ENCODE measurements at regions not wholly inside any gene's neighbourhood (a gene's known extent, or its start where the extent isn't known, plus 50 kb on each side); places are given as distances from the start of the nearest gene placed in this dataset.

DNA sequence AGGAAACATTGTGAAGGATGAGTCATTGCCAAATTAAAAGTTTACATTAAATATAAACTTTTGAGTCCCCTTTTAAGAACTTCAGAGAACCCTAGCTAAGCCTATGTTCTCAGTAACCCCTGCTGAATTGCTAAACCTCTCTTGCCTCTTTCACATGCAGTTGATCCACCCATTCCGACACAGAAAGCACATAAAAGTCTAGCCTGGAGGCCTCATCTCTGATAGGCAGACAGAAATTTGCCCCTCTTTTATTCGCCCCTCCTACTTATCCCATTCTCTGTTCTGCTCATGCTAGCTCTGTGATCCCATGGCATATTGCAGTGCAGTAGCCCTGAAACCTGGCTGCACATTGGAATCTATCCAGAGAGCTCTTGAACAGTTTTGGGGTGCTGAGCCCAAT, 58.2 kb upstream of the PDE3B start:
- TF ChIP-seq, protein P1, sequence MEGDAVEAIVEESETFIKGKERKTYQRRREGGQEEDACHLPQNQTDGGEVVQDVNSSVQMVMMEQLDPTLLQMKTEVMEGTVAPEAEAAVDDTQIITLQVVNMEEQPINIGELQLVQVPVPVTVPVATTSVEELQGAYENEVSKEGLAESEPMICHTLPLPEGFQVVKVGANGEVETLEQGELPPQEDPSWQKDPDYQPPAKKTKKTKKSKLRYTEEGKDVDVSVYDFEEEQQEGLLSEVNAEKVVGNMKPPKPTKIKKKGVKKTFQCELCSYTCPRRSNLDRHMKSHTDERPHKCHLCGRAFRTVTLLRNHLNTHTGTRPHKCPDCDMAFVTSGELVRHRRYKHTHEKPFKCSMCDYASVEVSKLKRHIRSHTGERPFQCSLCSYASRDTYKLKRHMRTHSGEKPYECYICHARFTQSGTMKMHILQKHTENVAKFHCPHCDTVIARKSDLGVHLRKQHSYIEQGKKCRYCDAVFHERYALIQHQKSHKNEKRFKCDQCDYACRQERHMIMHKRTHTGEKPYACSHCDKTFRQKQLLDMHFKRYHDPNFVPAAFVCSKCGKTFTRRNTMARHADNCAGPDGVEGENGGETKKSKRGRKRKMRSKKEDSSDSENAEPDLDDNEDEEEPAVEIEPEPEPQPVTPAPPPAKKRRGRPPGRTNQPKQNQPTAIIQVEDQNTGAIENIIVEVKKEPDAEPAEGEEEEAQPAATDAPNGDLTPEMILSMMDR (IDR thresholded peaks at IDR 0.05): no peak
- TF ChIP-seq EP300 (IDR thresholded peaks at IDR 0.05; ENCODE audit: low read depth) (no peak), POLR2A (IDR thresholded peaks at IDR 0.05) (no peak), POLR2AphosphoS5 (IDR thresholded peaks at IDR 0.05) (no peak)

Measured in transverse colon (tissue), 4 donors.